HepG2 (cell line): ENCODE measurements at regions not wholly inside any gene's neighbourhood (a gene's known extent, or its start where the extent isn't known, plus 50 kb on each side); places are given as distances from the start of the nearest gene placed in this dataset.
A peak's percentile ranks its signal among the peaks of the same experiment; 100 is the strongest.

Source experiments
- ATAD3A ChIP-seq: sonication (generic); formaldehyde crosslinking; IDR thresholded peaks from 2 replicates; pipeline ENCODE4 v1.4.0; 2020; ENCODE audit warnings: missing genetic modification reagents
- E2F5 ChIP-seq: sonication (generic); formaldehyde crosslinking; conservative IDR thresholded peaks from 2 replicates; pipeline ENCODE4 v1.4.0; 2020; ENCODE audit warnings: missing genetic modification reagents
- FOSL2 ChIP-seq: sonication (generic); formaldehyde crosslinking; IDR thresholded peaks from 2 replicates; pipeline ENCODE4 v1.4.0; 2020; ENCODE audit warnings: missing genetic modification reagents
- GATAD1 ChIP-seq: IDR thresholded peaks from 2 replicates; pipeline ENCODE4 v1.6.1; 2016; ENCODE audit warnings: missing genetic modification reagents, missing compliant biosample characterization
- KLF16 ChIP-seq, 2 experiments: sonication (generic) in 1 of 2; formaldehyde crosslinking in 1 of 2; IDR thresholded peaks; 2 replicates each; pipeline versions ENCODE4 v1.6.1 to v1.8.0; 2016 to 2023; ENCODE audit warnings: missing genetic modification reagents in 2 of 2, missing compliant biosample characterization in 1 of 2
- NBN ChIP-seq: fragments of 450-650 bp; conservative IDR thresholded peaks from 2 replicates; pipeline ENCODE4 v1.6.1; 2017
- NFRKB ChIP-seq: fragments of 450-650 bp; IDR thresholded peaks from 2 replicates; pipeline ENCODE4 v1.6.1; 2017
- RCOR2 ChIP-seq: IDR thresholded peaks from 2 replicates; pipeline ENCODE4 v1.6.1; 2016; ENCODE audit warnings: missing biosample characterization, missing genetic modification reagents
- SNRNP70 ChIP-seq: fragments of 200-400 bp; formaldehyde crosslinking; IDR thresholded peaks from 2 replicates; pipeline ENCODE4 v1.6.1; 2017; ENCODE audit warnings: mild to moderate bottlenecking, low read depth, low read length, moderate library complexity
- ZHX1 ChIP-seq: sonication (generic); formaldehyde crosslinking; IDR thresholded peaks from 2 replicates; pipeline ENCODE4 v1.8.1; 2022; ENCODE audit warnings: low read depth, mild to moderate bottlenecking, missing genetic modification reagents
- ZHX2 ChIP-seq, 2 experiments: sonication (generic) in 1 of 2; formaldehyde crosslinking in 1 of 2; IDR thresholded peaks; 2 replicates each; pipeline versions ENCODE4 v1.6.1 to v1.9.0; 2014 to 2022; ENCODE audit warnings: antibody characterized with exemption in 1 of 2, borderline replicate concordance in 1 of 2, inconsistent platforms in 1 of 2, low read depth in 1 of 2, missing genetic modification reagents in 1 of 2
- ZNF30 ChIP-seq: sonication (generic); formaldehyde crosslinking; IDR thresholded peaks from 2 replicates; pipeline ENCODE4 v1.5.0; 2020; ENCODE audit warnings: mild to moderate bottlenecking, missing genetic modification reagents
- ZNF335 ChIP-seq: sonication (generic); formaldehyde crosslinking; IDR thresholded peaks from 2 replicates; pipeline ENCODE4 v1.4.0; 2020; ENCODE audit warnings: missing genetic modification reagents
- TF ChIP-seq, protein P1 (sequence below): sonication (generic); formaldehyde crosslinking; IDR thresholded peaks from 2 replicates; pipeline ENCODE4 v1.8.0; 2022; ENCODE audit warnings: missing genetic modification reagents, mild to moderate bottlenecking, inconsistent platforms, borderline replicate concordance
- TF ChIP-seq, protein P2 (sequence below): IDR thresholded peaks from 2 replicates; pipeline ENCODE4 v1.6.1; 2016
- TF ChIP-seq, protein P3 (sequence below): sonication (generic); formaldehyde crosslinking; IDR thresholded peaks from 2 replicates; pipeline ENCODE4 v1.4.0; 2020; ENCODE audit warnings: missing genetic modification reagents

DNA sequence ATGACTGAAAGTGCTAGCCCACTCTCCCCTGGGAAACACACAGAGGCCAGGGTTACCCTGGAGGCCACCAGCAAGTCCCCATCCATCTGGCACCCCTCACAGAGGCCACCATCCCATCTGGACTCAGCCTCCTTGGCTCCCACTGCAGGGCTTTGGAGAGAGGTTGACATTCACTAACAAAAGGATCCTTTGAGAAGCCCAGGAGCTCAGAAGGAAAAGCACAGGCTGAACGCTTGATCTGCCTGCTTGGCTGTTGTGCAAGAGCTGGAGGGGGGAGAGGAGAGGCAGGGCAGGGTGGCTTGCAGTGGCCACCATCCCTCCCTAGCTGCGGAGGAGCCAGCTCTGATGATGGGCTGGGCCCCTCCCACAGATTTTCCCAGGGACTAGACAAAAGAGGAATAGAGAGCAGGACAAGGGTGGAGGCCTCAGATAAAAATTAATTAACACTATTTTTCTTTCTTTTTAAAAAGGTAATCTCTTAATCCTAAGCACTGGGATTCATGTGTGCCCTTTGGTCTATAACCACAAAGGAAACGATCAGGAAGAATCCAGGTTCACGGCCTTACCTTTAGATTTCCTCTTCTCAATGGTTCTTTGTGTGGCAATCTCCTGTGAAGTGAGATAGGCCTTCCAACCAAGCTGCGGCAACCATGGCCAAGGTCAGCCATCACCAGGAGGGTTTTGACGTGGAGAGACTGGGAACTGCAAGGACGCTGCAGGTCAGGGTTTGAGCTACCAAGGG lies 154.7 kb downstream of the BARX2 start (continued):
- TF ChIP-seq SNRNP70 = no peak
- TF ChIP-seq, protein P1, sequence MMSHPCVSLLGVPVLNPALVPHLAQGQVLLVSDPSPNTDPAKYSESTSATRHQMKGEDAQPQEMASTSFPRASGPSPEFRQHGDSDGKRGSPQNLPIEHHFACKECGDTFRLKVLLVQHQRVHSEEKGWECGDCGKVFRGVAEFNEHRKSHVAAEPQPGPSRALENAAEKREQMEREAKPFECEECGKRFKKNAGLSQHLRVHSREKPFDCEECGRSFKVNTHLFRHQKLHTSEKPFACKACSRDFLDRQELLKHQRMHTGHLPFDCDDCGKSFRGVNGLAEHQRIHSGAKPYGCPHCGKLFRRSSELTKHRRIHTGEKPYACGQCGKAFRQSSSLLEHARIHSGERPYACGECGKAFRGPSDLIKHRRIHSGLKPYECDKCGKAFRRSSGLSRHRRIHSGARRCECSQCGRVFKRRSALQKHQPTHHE (CRISPR knock-in tag) = no peak
- no peak for TF ChIP-seq RCOR2 (CRISPR knock-in tag)
- TF ChIP-seq, protein P2, sequence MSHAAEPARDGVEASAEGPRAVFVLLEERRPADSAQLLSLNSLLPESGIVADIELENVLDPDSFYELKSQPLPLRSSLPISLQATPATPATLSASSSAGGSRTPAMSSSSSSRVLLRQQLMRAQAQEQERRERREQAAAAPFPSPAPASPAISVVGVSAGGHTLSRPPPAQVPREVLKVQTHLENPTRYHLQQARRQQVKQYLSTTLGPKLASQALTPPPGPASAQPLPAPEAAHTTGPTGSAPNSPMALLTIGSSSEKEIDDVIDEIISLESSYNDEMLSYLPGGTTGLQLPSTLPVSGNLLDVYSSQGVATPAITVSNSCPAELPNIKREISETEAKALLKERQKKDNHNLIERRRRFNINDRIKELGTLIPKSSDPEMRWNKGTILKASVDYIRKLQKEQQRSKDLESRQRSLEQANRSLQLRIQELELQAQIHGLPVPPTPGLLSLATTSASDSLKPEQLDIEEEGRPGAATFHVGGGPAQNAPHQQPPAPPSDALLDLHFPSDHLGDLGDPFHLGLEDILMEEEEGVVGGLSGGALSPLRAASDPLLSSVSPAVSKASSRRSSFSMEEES (CRISPR knock-in tag) = no peak
- TF ChIP-seq FOSL2 = peak; percentile 17; the same call in 1 of the 2 replicates
- no peak for TF ChIP-seq NBN
- TF ChIP-seq GATAD1 (CRISPR knock-in tag) = no peak
- no peak for TF ChIP-seq ZHX2 (IDR thresholded peaks at IDR 0.05; ENCODE audit: low read depth)
- TF ChIP-seq ZHX2 (CRISPR knock-in tag; IDR thresholded peaks at IDR 0.05; ENCODE audit: borderline replicate concordance) = no peak
- TF ChIP-seq NFRKB = no peak
- TF ChIP-seq ZNF30 = no peak
- no peak for TF ChIP-seq E2F5 (CRISPR knock-in tag)
- TF ChIP-seq KLF16 (CRISPR knock-in tag; IDR thresholded peaks at IDR 0.05) = no peak
- TF ChIP-seq, protein P3, sequence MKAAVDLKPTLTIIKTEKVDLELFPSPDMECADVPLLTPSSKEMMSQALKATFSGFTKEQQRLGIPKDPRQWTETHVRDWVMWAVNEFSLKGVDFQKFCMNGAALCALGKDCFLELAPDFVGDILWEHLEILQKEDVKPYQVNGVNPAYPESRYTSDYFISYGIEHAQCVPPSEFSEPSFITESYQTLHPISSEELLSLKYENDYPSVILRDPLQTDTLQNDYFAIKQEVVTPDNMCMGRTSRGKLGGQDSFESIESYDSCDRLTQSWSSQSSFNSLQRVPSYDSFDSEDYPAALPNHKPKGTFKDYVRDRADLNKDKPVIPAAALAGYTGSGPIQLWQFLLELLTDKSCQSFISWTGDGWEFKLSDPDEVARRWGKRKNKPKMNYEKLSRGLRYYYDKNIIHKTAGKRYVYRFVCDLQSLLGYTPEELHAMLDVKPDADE = no peak
- TF ChIP-seq ZNF335 = no peak
- no peak for TF ChIP-seq ATAD3A (CRISPR knock-in tag)
- no peak for TF ChIP-seq ZHX1
